Lower lobe of right lung (tissue), 2 donors: ENCODE measurements at regions not wholly inside any gene's neighbourhood (a gene's known extent, or its start where the extent isn't known, plus 50 kb on each side); places are given as distances from the start of the nearest gene placed in this dataset.
A peak's percentile ranks its signal among the peaks of the same experiment; 100 is the strongest.

Source experiments
- ATAC-seq, 2 donors: fragments of 200-7000 bp; cut with Tn5 transposase; one replicate each; pipeline ENCODE4 v1.9.1; 2020 to 2022; ENCODE audit warnings: mild to moderate bottlenecking in 2 of 2, moderate library complexity in 2 of 2
- DNase-seq: peaks from one replicate; pipeline ENCODE4 v3.0.0-alpha.2; 2020
- H3K27ac ChIP-seq: fragments of 200-600 bp; one replicate; pipeline ENCODE4 v1.8.0; 2022
- H3K27me3 ChIP-seq: fragments of 200-600 bp; one replicate; pipeline ENCODE4 v1.8.0; 2022; ENCODE audit warnings: low read depth
- H3K36me3 ChIP-seq: fragments of 200-600 bp; one replicate; pipeline ENCODE4 v1.8.0; 2022; ENCODE audit warnings: mild to moderate bottlenecking
- H3K4me1 ChIP-seq: fragments of 200-600 bp; one replicate; pipeline ENCODE4 v1.8.0; 2022
- H3K4me3 ChIP-seq: fragments of 200-600 bp; one replicate; pipeline ENCODE4 v1.8.0; 2022; ENCODE audit warnings: mild to moderate bottlenecking
- H3K9me3 ChIP-seq: fragments of 200-600 bp; one replicate; pipeline ENCODE4 v1.8.0; 2022
- CTCF ChIP-seq: fragments of 200-600 bp; IDR thresholded peaks from one replicate; pipeline ENCODE4 v1.8.0; 2022; ENCODE audit warnings: antibody characterized with exemption, mild to moderate bottlenecking
- intact Hi-C: fragments of 100-400 bp; cut with DNase I; formaldehyde crosslinking; loops from one replicate; pipeline ENCODE4 v1.11.0; 2022
- donor health status: DM: no; HTN: yes; CAD: no; lungs with severe emphysema.

DNA sequence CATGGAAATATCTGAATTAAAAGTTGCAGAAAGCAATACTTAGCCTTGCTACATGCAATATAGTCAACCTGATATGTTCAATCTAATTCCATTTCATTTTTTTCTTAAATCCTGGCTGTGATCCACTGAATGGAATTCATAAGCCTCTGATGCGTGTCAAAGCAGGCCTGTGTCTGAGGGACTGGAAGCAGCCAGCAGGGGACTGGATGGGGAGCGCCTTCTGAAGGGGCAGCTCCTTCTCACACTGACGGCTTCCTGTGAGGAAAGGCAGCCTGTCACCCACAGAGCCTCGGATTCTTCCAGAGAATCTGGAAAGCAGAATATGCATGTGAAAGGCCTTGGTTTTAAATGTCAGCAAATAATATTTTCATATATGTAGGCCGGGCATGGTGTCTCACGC lies 73.5 kb downstream of the KCNF1 start:
- TF ChIP-seq CTCF = no peak
- DNase-seq (no peak), ATAC-seq (no peak)
- Histone ChIP-seq H3K27me3 (no peaks in the 10 kb centered on the region), H3K36me3 (no peaks in the 10 kb centered on the region), H3K27ac (peak overlapping the region; percentile 31), H3K4me3 (no peak overlapping the region), H3K9me3 (no peaks in the 10 kb centered on the region), H3K4me1 (no peaks in the 10 kb centered on the region)
- intact Hi-C loops = no loop called here

DNA sequence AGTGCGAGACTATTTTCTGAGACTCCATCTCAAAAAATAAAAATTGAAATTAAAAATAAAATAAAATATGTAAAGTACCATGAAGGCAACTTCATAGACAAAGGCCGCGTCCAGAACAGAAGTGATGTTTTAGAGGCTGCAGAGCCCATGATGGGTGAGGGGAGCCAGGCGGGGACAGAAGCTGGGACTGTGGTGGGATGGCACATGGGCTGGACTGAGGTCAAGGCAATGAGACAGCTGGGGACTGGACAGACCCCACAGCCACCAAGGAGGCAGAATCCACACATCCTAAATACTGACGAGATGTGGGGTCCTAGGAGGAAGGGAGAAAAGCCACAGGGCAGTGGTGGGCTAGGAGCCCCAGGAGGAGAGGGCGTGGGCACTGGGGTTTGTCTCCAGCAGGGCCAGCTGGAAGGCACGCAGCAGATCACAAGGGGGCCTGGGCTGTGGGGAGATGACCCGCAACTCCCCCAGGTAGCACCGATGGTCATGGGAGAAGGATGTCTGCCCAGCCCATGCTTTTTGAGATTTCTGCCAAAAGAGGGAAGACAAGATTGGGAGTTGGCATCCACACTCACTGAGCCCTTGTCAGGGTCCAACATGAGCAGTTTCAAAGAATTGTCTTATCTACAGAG lies 74.3 kb downstream of the KCNF1 start:
- H3K9me3 ChIP-seq = no peaks in the 10 kb centered on the region
- no peak overlapping the region for H3K4me3 ChIP-seq
- no peak for TF ChIP-seq CTCF
- peak overlapping the region; percentile 31 for H3K27ac ChIP-seq
- no peaks in the 10 kb centered on the region for H3K4me1 ChIP-seq
- intact Hi-C loops = no loop called here
- no peaks in the 10 kb centered on the region for H3K27me3 ChIP-seq
- DNase-seq (no peak), ATAC-seq (no peak)
- H3K36me3 ChIP-seq = no peaks in the 10 kb centered on the region

GRCh38 chr2:10987439-10987838 lies 75.7 kb downstream of the KCNF1 start:
- Histone ChIP-seq H3K4me3 (no peak overlapping the region), H3K36me3 (no peaks in the 10 kb centered on the region), H3K4me1 (no peaks in the 10 kb centered on the region), H3K27ac (no peak overlapping the region), H3K27me3 (no peaks in the 10 kb centered on the region), H3K9me3 (no peaks in the 10 kb centered on the region)
- DNase-seq (no peak), ATAC-seq (no peak)
- TF ChIP-seq CTCF = no peak
- intact Hi-C loops = no loop called here

GRCh38 chr2:10987861-10988260 lies 76.1 kb downstream of the KCNF1 start:
- Histone ChIP-seq H3K27me3 (no peaks in the 10 kb centered on the region), H3K4me3 (no peak overlapping the region), H3K4me1 (no peaks in the 10 kb centered on the region), H3K27ac (no peak overlapping the region), H3K9me3 (no peaks in the 10 kb centered on the region), H3K36me3 (no peaks in the 10 kb centered on the region)
- intact Hi-C loops = no loop called here
- ATAC-seq = no peak
- no peak for DNase-seq
- TF ChIP-seq CTCF = no peak

DNA sequence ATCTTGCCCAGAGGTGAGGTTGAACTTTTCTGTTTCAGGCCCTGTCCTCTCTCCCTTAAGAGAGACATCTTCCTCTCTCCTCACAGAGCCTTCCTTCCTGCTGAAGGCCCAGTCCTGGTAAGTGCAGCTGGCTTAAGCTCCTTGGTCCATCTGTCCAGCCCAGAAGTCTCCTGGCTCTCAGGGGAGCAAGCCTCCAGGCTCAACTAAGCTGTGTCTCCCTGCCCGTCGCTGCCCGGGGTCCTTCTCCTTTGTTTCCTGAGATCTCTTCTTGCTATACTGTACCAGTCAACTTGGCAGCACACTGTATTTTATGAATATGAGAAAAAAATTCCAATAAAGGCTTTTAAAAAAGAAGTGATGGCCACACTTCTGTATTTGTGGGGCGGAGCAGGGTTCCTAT lies 77.4 kb downstream of the KCNF1 start:
- Histone ChIP-seq H3K36me3 (no peaks in the 10 kb centered on the region), H3K4me1 (no peaks in the 10 kb centered on the region), H3K27me3 (no peaks in the 10 kb centered on the region), H3K9me3 (no peaks in the 10 kb centered on the region), H3K4me3 (no peak overlapping the region), H3K27ac (no peak overlapping the region)
- intact Hi-C loops = no loop called here
- no peak for ATAC-seq
- DNase-seq = no peak
- TF ChIP-seq CTCF = no peak

GRCh38 chr2:10989782-10990181 lies 78.0 kb downstream of the KCNF1 start:
- DNase-seq = no peak
- ATAC-seq = no peak
- Histone ChIP-seq H3K27ac (no peak overlapping the region), H3K36me3 (no peaks in the 10 kb centered on the region), H3K27me3 (no peaks in the 10 kb centered on the region), H3K4me1 (no peaks in the 10 kb centered on the region), H3K9me3 (no peaks in the 10 kb centered on the region), H3K4me3 (no peak overlapping the region)
- intact Hi-C loops = no loop called here
- TF ChIP-seq CTCF = no peak
